Gastrocnemius medialis (tissue), 4 donors: ENCODE measurements at regions not wholly inside any gene's neighbourhood (a gene's known extent, or its start where the extent isn't known, plus 50 kb on each side); places are given as distances from the start of the nearest gene placed in this dataset.

Experiments used
- ATAC-seq, 2 donors: fragments of 150-250 bp; one replicate each; pipeline ENCODE4 v1.9.1; 2016
- DNase-seq, 2 donors: peaks; one replicate each; pipeline ENCODE4 v3.0.0-alpha.2; 2019
- H3K27ac ChIP-seq, 4 donors: fragments of 200-600 bp; sonication (generic); 1 replicate in 1 of 4; 2 replicates in 3 of 4; pipeline ENCODE4 v1.5.1; 2016 to 2018; ENCODE audit warnings: mild to moderate bottlenecking in 2 of 4, moderate library complexity in 1 of 4
- H3K27me3 ChIP-seq, 3 donors: fragments of 200-600 bp; sonication (generic) in 2 of 3; 1 replicate in 1 of 3; 2 replicates in 2 of 3; pipeline versions ENCODE4 v1.5.1 to v1.6.0; 2016 to 2019; ENCODE audit warnings: mild to moderate bottlenecking in 1 of 3, moderate library complexity in 1 of 3
- H3K36me3 ChIP-seq, 2 donors: fragments of 200-600 bp; sonication (generic) in 1 of 2; one replicate each; pipeline ENCODE4 v1.5.1; 2017 to 2018
- H3K4me1 ChIP-seq, 2 donors: fragments of 200-600 bp; sonication (generic) in 1 of 2; one replicate each; pipeline ENCODE4 v1.5.1; 2016 to 2017; ENCODE audit warnings: mild to moderate bottlenecking in 2 of 2
- H3K4me3 ChIP-seq, 4 donors: fragments of 200-600 bp; sonication (generic) in 3 of 4; 1 replicate in 1 of 4; 2 replicates in 3 of 4; pipeline ENCODE4 v1.5.1; 2016 to 2019; ENCODE audit warnings: mild to moderate bottlenecking in 2 of 4
- H3K9me3 ChIP-seq, 3 donors: fragments of 200-600 bp; sonication (generic) in 2 of 3; 1 replicate in 1 of 3; 2 replicates in 2 of 3; pipeline ENCODE4 v1.5.1; 2016 to 2019
- POLR2A ChIP-seq, 2 donors: fragments of 450-650 bp; IDR thresholded peaks; one replicate each; pipeline ENCODE4 v1.6.1; 2017; ENCODE audit warnings: antibody characterized with exemption in 2 of 2, mild to moderate bottlenecking in 2 of 2, moderate library complexity in 2 of 2
- in situ Hi-C, 4 donors: fragments of 200-750 bp; cut with MboI; loops; one replicate each; pipeline versions ENCODE4 v1.15.0 to v1.8.0; 2017; ENCODE audit warnings: low sequenced_read_pairs in 4 of 4
- intact Hi-C: fragments of 100-400 bp; cut with DNase I; formaldehyde crosslinking; loops from one replicate; pipeline ENCODE4 v1.15.1; 2023; ENCODE audit warnings: low total_unique reads
- TF ChIP-seq, protein P1 (sequence below), 5 experiments: fragments of 450-650 bp in 3 of 5; fragments of 200-600 bp in 2 of 5; sonication (generic) in 2 of 5; IDR thresholded peaks in 4 of 5; conservative IDR thresholded peaks in 1 of 5; 1 replicate in 4 of 5; 2 replicates in 1 of 5; pipeline ENCODE4 v1.5.1; 2016 to 2019; ENCODE audit warnings: antibody characterized with exemption in 5 of 5, mild to moderate bottlenecking in 3 of 5, moderate library complexity in 3 of 5

DNA sequence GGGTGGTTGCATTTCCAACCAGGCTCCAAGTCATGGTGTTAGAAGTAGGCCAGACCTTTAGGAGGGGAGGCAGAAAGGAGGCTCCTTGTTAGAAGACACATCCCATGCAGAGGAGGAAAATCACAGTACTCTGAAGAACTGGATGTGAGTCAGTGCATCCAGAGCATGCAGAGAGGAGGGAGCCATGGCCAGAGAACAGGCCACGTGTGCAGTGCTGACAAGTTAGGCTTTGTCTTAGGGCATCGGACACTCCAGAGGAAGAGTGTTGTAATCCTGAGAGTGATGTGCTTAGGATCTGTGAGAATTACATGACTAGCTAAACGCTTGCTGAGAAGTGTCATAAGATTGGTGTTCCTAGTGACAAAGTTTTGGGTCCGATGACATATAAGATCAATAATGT lies 456.5 kb upstream of the THRB start:
- H3K4me1 ChIP-seq: no peaks in the 10 kb centered on the region
- DNase-seq: no peak
- intact Hi-C loops (no loop called here), in situ Hi-C loops (loop anchor here in 1 of 4 donors (25.0 kb wide), 1 partner anchor 636 kb away; no protein-coding TSS in a partner anchor)
- TF ChIP-seq POLR2A (IDR thresholded peaks at IDR 0.05): no peak
- TF ChIP-seq, protein P1, sequence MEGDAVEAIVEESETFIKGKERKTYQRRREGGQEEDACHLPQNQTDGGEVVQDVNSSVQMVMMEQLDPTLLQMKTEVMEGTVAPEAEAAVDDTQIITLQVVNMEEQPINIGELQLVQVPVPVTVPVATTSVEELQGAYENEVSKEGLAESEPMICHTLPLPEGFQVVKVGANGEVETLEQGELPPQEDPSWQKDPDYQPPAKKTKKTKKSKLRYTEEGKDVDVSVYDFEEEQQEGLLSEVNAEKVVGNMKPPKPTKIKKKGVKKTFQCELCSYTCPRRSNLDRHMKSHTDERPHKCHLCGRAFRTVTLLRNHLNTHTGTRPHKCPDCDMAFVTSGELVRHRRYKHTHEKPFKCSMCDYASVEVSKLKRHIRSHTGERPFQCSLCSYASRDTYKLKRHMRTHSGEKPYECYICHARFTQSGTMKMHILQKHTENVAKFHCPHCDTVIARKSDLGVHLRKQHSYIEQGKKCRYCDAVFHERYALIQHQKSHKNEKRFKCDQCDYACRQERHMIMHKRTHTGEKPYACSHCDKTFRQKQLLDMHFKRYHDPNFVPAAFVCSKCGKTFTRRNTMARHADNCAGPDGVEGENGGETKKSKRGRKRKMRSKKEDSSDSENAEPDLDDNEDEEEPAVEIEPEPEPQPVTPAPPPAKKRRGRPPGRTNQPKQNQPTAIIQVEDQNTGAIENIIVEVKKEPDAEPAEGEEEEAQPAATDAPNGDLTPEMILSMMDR (IDR thresholded peaks at IDR 0.05 in 4 of 5, conservative IDR thresholded peaks at IDR 0.05 in 1 of 5): no peak
- no peaks in the 10 kb centered on the region for H3K27me3 ChIP-seq
- no peak overlapping the region for H3K4me3 ChIP-seq
- no peaks in the 10 kb centered on the region for H3K36me3 ChIP-seq
- H3K27ac ChIP-seq: no peak overlapping the region
- no peaks in the 10 kb centered on the region for H3K9me3 ChIP-seq
- ATAC-seq: no peak

- no peaks in the 10 kb centered on the region for H3K36me3 ChIP-seq
- no peak overlapping the region for H3K27ac ChIP-seq
- no peaks in the 10 kb centered on the region for H3K27me3 ChIP-seq
- no peaks in the 10 kb centered on the region for H3K9me3 ChIP-seq
- no peaks in the 10 kb centered on the region for H3K4me1 ChIP-seq
- DNase-seq (no peak), ATAC-seq (no peak)
- no peak for TF ChIP-seq POLR2A (IDR thresholded peaks at IDR 0.05)
- no peak overlapping the region for H3K4me3 ChIP-seq
- in situ Hi-C loops (loop anchor here in 1 of 4 donors (25.0 kb wide), 1 partner anchor 635 kb away; no protein-coding TSS in a partner anchor), intact Hi-C loops (no loop called here)
Observed at GRCh38 chr3:24952388-24952787, 457.7 kb upstream of the THRB start.

- Histone ChIP-seq H3K27ac (no peak overlapping the region), H3K36me3 (no peaks in the 10 kb centered on the region), H3K9me3 (no peaks in the 10 kb centered on the region), H3K27me3 (no peaks in the 10 kb centered on the region), H3K4me1 (no peaks in the 10 kb centered on the region), H3K4me3 (no peak overlapping the region)
- TF ChIP-seq, protein P1 (IDR thresholded peaks at IDR 0.05 in 4 of 5, conservative IDR thresholded peaks at IDR 0.05 in 1 of 5): no peak
- TF ChIP-seq POLR2A (IDR thresholded peaks at IDR 0.05): no peak
- intact Hi-C loops (no loop called here), in situ Hi-C loops (loop anchor here in 1 of 4 donors (25.0 kb wide), 1 partner anchor 634 kb away; no protein-coding TSS in a partner anchor)
- DNase-seq (no peak), ATAC-seq (no peak)
Observed at GRCh38 chr3:24953060-24953771, 458.6 kb upstream of the THRB start.

- no peaks in the 10 kb centered on the region for H3K4me1 ChIP-seq
- no peaks in the 10 kb centered on the region for H3K9me3 ChIP-seq
- no peak overlapping the region for H3K27ac ChIP-seq
- intact Hi-C loops (no loop called here), in situ Hi-C loops (loop anchor here in 1 of 4 donors (25.0 kb wide), 1 partner anchor 631 kb away; no protein-coding TSS in a partner anchor)
- no peaks in the 10 kb centered on the region for H3K27me3 ChIP-seq
- no peak for TF ChIP-seq POLR2A (IDR thresholded peaks at IDR 0.05)
- TF ChIP-seq, protein P1 (IDR thresholded peaks at IDR 0.05 in 4 of 5, conservative IDR thresholded peaks at IDR 0.05 in 1 of 5): no peak
- DNase-seq: no peak
- no peaks in the 10 kb centered on the region for H3K36me3 ChIP-seq
- ATAC-seq: peak in 1 of 2 donors; percentile 27
- H3K4me3 ChIP-seq: no peak overlapping the region
Observed at GRCh38 chr3:24956613-24957012, 462.0 kb upstream of the THRB start.

GRCh38 chr3:24958271-24958670 lies 463.6 kb upstream of the THRB start:
- no peak overlapping the region for H3K4me3 ChIP-seq
- intact Hi-C loops: no loop called here
- H3K9me3 ChIP-seq: no peaks in the 10 kb centered on the region
- H3K27me3 ChIP-seq: no peaks in the 10 kb centered on the region
- no peaks in the 10 kb centered on the region for H3K4me1 ChIP-seq
- TF ChIP-seq, protein P1 (IDR thresholded peaks at IDR 0.05 in 4 of 5, conservative IDR thresholded peaks at IDR 0.05 in 1 of 5): no peak
- TF ChIP-seq POLR2A (IDR thresholded peaks at IDR 0.05): no peak
- in situ Hi-C loops: loop anchor here in 1 of 4 donors (25.0 kb wide), 1 partner anchor 629 kb away; no protein-coding TSS in a partner anchor
- no peak for ATAC-seq
- H3K27ac ChIP-seq: no peak overlapping the region
- DNase-seq: no peak
- H3K36me3 ChIP-seq: no peaks in the 10 kb centered on the region
